ENCODE measurements at regions not wholly inside any gene's neighbourhood (a gene's known extent, or its start where the extent isn't known, plus 50 kb on each side); places are given as distances from the start of the nearest gene placed in this dataset.

- no peak for DNase-seq
- WGBS, 2 experiments (ENCODE audit: insufficient coverage in 1 of 2, insufficient read length in 1 of 2) = 80 to 100% methylated on average over 1 to 4 of the region's 5 CpGs
- H3K9me3 ChIP-seq (ENCODE audit: control insufficient read depth, low read length) = peaks cover 12% of the 10 kb centered on the region
- TF ChIP-seq CTCF (conservative IDR thresholded peaks at IDR 0.05) = no peak
- Mint-ChIP-seq H3K27ac (no peak overlapping the region), H3K36me3 (ENCODE audit: low read depth) (no peaks in the 10 kb centered on the region), H3K4me1 (no peaks in the 10 kb centered on the region), H3K9me3 (peaks cover 14% of the 10 kb centered on the region), H3K27me3 (ENCODE audit: insufficient read depth) (peaks cover 3% of the 10 kb centered on the region), H3K4me3 (no peak overlapping the region)
- no peak overlapping the region for H3K9ac ChIP-seq (ENCODE audit: extremely low read depth, low read length, poor library complexity, severe bottlenecking)
- H3K27ac ChIP-seq (ENCODE audit: low read depth, low read length) = no peak overlapping the region
- no peaks in the 10 kb centered on the region for H3K36me3 ChIP-seq (ENCODE audit: control insufficient read depth, insufficient read depth, low read length)
- H3K4me3 ChIP-seq (ENCODE audit: low read length) = no peak overlapping the region
- no peaks in the 10 kb centered on the region for H3K27me3 ChIP-seq (ENCODE audit: control insufficient read depth, insufficient read depth, low read length, poor library complexity, severe bottlenecking)
- H3K4me1 ChIP-seq (ENCODE audit: control insufficient read depth, insufficient read depth, low read length) = no peaks in the 10 kb centered on the region
Measured at GRCh38 chr13:97780486-97780885, 173.0 kb upstream of the IPO5 start.

- H3K9me3 ChIP-seq (ENCODE audit: control insufficient read depth, low read length) = peaks cover 6% of the 10 kb centered on the region
- no peaks in the 10 kb centered on the region for H3K36me3 Mint-ChIP-seq (ENCODE audit: low read depth)
- no peak overlapping the region for H3K4me3 Mint-ChIP-seq
- no peak overlapping the region for H3K9ac ChIP-seq (ENCODE audit: extremely low read depth, low read length, poor library complexity, severe bottlenecking)
- no peak for TF ChIP-seq CTCF (conservative IDR thresholded peaks at IDR 0.05)
- no peak overlapping the region for H3K27ac Mint-ChIP-seq
- no peaks in the 10 kb centered on the region for H3K4me1 ChIP-seq (ENCODE audit: control insufficient read depth, insufficient read depth, low read length)
- no peak for DNase-seq
- H3K27ac ChIP-seq (ENCODE audit: low read depth, low read length) = no peak overlapping the region
- no peaks in the 10 kb centered on the region for H3K27me3 ChIP-seq (ENCODE audit: control insufficient read depth, insufficient read depth, low read length, poor library complexity, severe bottlenecking)
- H3K4me3 ChIP-seq (ENCODE audit: low read length) = no peak overlapping the region
- peaks cover 3% of the 10 kb centered on the region for H3K27me3 Mint-ChIP-seq (ENCODE audit: insufficient read depth)
- no peaks in the 10 kb centered on the region for H3K36me3 ChIP-seq (ENCODE audit: control insufficient read depth, insufficient read depth, low read length)
- H3K9me3 Mint-ChIP-seq = peaks cover 1% of the 10 kb centered on the region
- 93% methylated on average over 2 of the region's 2 CpGs; no CpG with 5 or more reads in 1 of the 2 experiments for WGBS, 2 experiments (ENCODE audit: insufficient coverage in 1 of 2, insufficient read length in 1 of 2)
- H3K4me1 Mint-ChIP-seq = no peaks in the 10 kb centered on the region
Measured at GRCh38 chr13:97781891-97782305, 171.6 kb upstream of the IPO5 start.

- Histone ChIP-seq H3K9ac (ENCODE audit: extremely low read depth, low read length, poor library complexity, severe bottlenecking) (no peak overlapping the region), H3K27ac (ENCODE audit: low read depth, low read length) (no peak overlapping the region), H3K4me3 (ENCODE audit: low read length) (no peak overlapping the region), H3K9me3 (ENCODE audit: control insufficient read depth, low read length) (peaks cover 17% of the 10 kb centered on the region), H3K36me3 (ENCODE audit: control insufficient read depth, insufficient read depth, low read length) (no peaks in the 10 kb centered on the region), H3K27me3 (ENCODE audit: control insufficient read depth, insufficient read depth, low read length, poor library complexity, severe bottlenecking) (no peaks in the 10 kb centered on the region), H3K4me1 (ENCODE audit: control insufficient read depth, insufficient read depth, low read length) (no peaks in the 10 kb centered on the region)
- 82 to 87% methylated on average over 1 of the region's 1 CpG for WGBS, 2 experiments (ENCODE audit: insufficient coverage in 1 of 2, insufficient read length in 1 of 2)
- TF ChIP-seq CTCF (conservative IDR thresholded peaks at IDR 0.05) = no peak
- H3K27me3 Mint-ChIP-seq (ENCODE audit: insufficient read depth) = no peaks in the 10 kb centered on the region
- peaks cover 27% of the 10 kb centered on the region for H3K9me3 Mint-ChIP-seq
- H3K4me3 Mint-ChIP-seq = no peak overlapping the region
- DNase-seq = no peak
- H3K4me1 Mint-ChIP-seq = no peaks in the 10 kb centered on the region
- H3K27ac Mint-ChIP-seq = no peak overlapping the region
- H3K36me3 Mint-ChIP-seq (ENCODE audit: low read depth) = no peaks in the 10 kb centered on the region
Measured at GRCh38 chr13:97786510-97786909, 167.0 kb upstream of the IPO5 start.

Measured in endodermal cell (in vitro differentiated cells).